Putamen (tissue), 1 donor: ENCODE measurements at regions not wholly inside any gene's neighbourhood (a gene's known extent, or its start where the extent isn't known, plus 50 kb on each side); places are given as distances from the start of the nearest gene placed in this dataset.
"Not testable (repeated sequence)": the region's sequence is repeated elsewhere in the genome, so short reads cannot be mapped to it uniquely, and the experiment has no call there.

ENCODE experiments used
- DNase-seq: peaks from one replicate; pipeline ENCODE4 v3.0.0-alpha.2; 2016; ENCODE audit warnings: low spot score

DNA sequence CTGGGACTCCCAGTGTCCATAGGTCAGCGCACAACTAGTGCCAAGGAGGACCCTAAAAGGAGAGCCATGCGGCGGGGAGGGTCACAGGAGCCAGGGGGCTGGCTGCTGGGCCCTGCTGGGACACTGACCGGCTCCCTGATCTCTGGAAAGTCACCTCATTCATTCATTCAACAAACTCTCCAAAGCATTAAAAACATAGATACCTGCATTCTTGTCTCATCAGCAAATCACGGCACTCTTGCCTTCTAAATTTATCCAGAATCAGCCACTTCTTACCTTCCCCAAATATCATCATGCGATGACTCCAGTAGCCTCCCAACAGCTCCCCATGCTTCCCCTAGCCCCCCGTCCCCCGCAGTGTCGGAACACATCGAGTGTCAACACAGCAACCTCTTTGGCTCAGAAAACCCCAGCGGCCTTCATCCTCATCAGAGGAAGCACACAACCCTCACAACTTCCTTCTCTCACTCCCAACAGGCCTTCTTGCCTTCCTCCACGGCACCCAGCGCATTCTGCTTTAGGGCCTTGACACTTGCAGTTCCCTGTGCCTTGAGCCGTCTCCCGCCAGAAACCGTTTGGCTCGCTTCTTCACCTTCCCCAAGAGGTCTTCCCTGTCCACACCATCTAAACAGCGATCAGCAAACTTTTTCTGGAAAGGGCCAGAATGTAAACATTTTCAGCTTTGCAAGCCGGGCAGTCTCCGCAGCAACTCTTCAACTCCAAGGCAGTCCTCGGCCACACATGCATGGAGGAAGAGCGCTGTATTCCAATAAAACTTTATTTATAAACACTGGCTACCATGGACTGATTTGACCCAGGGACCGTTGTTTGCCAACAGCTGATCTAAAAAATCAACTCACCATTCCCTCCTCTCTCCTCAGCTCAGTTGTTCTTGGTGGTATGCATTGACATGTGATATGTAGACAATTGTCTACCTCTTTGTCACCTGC lies 119.5 kb upstream of the TNRC6C start:
- DNase-seq: no peak

DNA sequence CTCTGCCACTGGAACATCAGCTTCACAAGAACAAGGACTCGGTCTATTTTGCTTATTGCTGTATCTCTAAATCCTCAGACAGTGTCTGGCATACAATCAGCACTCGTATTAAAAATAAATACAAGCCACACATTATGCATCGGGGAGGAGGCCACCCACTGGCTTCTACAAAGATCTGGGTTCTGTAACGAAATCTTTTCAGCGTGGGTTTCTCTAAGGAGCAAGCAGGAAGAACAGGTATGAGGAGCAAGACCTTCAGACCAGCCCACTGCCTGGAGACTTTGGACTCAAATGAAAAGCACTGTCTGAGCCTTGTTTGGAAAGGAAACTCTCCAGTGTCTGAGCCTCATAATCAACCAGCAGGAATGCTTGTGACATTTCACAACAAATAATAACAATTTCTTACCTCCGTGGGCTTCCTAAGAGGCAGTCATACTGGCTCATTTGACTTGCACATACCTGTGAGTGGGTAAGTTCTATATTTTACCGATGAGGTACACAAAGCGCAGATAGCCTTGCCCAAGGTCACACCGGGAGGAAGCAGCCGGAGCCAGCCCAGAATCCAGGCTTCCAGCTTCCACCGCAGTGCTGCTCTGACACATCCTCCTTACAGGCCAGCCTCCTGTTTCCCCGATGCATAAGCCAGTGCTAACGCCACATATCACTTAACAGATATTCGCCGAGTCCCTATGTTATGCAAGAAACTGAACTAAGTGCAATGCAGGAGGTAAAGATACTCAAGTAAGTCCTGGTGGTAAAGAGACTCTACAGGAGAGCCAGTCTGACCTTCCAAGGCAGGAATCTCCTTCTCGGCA lies 118.6 kb upstream of the TNRC6C start:
- DNase-seq: no peak

DNA sequence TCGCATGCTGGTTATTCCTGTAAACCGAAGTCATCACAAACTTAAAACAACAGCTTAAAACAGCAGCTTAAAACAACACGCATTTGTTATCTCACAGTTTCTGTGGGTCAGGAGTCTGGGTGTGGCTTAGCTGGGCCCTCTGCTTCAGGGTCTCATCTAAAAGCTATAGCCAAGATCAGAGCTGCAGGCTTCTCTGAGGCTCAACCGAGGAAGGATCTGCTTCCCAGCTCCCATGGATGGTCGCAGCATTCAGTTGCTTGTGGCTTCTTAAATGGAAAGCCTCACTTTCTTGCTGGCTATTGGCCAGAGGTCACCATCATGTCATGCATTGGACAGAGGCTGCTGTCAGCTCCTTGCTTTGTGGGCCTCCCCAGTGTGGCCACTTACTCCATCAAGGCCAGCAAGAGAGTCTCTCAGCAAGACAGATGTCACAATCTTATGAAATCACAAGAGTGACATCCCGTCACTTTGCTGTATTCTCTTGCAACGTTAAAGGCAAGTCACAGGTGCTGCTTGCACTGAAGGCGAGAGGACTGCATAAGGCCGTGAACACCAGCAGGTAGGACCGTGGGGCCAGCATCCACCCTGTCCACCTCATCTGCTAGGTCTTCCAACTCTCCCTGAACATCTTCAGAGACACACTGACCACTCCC lies 117.9 kb upstream of the TNRC6C start:
- DNase-seq: no peak

DNA sequence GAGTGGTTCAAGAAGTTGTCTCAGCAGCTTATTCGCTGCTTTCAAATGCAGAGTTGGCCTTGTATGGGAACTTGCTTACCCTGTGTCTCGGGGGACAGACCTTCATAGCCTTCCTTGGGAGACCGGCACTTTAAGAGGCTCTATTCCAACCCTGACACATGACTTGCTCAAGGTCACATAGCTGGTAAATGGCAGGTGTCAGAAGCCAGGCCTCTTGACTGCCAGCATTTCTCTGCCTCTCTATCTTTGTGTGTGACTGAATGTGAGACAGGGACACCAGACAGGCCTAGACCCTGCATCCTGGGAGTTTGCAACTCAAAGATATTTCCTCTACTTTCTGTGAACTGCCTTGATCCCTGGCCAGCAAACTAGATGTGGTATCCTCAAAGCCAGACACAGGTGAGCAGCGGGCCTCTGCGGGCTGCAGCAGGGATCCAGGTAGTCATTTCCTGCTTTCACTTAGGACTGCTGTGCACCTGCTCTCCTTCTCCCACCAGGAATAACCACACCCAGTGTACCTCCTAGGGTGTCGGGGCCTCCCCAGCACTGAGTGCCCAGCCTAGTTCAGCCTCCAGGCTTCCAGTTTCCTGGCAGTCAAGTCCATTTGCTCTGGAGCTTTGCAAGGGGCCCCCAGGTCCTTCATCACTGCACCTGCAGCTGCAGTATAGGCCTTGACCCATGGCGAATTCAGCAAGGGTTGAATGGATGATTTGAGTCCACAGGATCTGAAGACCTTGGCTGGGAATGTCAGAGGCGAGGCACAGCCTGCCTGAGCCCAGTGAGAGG lies 116.6 kb upstream of the TNRC6C start:
- DNase-seq: no peak

DNA sequence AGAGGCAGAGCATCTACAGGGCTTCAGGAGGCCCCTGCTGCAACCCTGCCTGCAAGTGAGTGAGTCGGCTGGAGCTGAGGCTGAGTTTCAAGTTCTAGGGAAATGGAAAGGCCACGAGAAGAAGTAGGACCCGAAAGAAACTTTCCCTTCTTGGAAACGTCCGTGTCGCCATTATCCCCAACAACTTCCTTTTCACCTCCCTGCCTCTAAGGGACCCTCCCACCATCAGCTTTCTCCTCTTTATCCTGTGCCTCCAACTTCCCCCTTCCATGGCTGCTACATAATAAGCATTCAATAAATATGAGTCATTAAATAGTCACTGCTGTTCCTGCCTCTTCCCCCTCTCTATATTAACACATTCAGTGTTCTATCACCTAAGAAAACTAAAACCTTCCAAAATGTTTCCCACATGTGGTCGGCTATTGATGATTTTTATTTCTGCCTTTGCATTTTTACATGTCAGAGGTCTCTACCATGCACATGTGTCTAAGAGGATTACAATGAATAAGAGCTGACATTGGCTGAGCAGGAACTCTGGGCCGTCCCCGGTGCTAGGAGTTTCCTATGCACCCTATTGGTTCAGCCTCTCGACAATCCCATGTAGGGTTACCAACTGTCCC lies 115.9 kb upstream of the TNRC6C start:
- DNase-seq: no peak

DNA sequence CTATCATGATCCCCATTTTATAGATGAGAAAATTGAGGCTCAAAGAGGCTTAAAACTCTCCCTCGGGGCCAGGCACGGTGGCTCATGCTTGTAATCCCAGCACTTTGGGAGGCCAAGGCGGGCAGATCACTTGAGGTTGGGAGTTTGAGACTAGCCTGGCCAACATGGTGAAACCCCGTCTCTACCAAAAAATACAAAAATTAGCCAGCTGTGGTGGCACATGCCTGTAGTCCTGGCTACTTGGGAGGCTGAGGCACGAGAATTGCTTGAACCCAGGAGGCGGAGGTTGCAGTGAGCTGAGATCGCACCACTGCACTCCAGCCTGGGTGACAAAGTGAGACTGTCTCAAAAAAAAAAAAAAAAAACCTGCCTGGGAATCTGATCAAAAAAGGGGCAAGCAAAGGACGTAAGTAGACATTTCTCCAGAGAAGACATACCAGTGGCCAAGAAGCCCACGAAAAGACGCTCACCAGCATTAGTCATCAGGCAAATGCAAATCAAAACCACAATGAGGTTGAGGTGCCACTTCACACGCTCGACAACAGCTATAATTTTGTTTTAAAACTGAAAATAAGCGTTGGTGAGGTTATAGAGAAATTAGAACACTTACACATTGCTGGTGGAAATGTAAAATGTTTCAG lies 115.1 kb upstream of the TNRC6C start:
- DNase-seq: not testable (repeated sequence)

DNA sequence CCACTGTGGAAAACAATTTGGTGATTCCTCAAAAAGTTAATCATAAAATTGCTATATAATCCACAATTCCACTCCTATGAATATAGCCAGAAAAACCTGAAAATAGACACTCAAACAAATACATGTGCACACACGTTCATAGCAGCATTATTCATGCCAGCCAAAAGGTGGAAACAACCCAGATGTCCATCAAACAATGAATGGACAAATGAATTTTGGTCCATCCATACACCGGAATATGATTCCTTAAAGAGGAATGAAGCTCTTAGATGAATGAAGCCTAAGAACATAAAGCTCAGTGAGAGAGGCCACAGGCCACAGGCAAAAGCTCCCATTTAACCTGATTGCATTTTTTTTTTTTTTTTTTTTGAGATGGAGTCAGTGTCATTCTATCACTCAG lies 114.6 kb upstream of the TNRC6C start:
- DNase-seq: no peak

DNA sequence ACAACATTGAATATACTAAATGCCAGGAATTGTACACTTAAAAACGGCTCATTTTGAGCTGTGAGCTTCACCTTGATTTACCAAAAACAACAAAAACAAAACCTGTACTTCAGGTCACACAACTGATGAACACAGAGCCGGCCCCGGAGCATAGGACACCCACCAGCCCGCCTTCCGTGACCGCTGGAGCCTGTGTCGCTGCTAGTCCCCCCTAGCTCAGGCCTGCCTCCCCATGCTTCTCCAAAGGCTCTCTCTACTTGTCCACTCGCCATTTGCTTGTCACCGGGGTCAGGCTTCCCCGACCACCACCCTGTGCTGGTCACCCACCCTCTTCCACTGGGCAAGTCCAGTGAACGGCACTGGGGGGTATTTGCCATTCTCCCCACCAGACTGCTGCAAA lies 113.8 kb upstream of the TNRC6C start:
- DNase-seq: no peak

DNA sequence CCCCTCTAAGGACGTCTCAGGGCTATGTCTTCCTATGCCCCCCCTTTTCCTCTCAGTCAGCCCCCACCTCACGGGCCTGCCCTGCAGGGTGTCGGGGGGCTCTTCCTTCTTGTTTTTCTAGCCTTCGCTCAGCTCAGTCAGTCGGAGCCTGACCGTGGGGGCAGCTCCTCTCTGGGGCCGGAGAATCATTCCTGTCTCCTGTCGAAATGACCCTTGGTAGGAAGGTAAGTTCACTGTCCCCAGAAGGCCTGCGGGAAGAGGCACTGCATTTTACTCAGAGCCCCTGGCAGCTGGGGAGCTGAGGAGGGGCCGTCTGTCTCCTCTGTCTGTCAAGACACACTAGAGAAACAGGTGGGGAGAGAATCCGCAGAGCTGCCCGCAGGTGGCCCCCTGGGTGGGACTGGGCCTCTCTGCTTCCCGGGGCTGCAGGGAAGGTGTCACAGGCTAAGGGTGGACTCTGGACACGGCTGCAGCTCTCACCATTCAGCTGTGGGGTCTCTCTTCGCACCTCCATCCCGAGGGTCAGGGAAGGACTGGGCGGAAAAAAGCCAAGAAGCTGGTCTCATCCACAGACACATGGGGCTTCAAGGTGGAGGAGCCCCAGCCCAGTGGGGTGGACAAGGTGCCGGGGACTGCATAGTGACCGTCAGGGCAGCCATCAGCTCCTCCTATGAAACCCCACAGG lies 112.8 kb upstream of the TNRC6C start:
- no peak for DNase-seq

DNA sequence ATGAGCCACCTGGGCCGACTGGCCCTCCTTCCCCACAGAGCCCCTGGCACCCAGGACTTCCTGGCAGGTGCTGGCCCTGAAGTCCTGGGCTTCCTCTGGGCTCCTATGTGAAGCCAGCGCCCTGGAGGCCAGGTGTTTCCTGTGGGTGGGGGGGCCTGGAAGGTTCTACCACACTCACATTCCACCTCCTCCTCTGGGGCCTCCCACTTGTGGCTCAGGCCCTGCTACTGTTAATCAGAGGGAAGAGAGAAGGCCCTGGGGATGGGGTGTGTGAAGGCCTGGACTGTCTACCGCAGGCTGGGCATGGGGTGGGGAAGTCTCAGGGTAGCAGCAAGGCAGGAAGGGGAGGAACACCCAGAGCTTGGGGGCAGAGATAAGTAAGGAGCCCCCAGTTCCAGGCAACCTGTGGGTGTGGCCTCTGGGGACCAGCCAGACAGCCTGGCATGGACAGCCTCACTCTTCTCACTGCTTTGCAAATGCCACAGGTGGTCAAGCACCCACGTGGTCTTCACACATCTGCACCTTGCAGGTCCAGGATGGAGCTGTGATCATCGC lies 111.9 kb upstream of the TNRC6C start:
- DNase-seq: no peak

DNA sequence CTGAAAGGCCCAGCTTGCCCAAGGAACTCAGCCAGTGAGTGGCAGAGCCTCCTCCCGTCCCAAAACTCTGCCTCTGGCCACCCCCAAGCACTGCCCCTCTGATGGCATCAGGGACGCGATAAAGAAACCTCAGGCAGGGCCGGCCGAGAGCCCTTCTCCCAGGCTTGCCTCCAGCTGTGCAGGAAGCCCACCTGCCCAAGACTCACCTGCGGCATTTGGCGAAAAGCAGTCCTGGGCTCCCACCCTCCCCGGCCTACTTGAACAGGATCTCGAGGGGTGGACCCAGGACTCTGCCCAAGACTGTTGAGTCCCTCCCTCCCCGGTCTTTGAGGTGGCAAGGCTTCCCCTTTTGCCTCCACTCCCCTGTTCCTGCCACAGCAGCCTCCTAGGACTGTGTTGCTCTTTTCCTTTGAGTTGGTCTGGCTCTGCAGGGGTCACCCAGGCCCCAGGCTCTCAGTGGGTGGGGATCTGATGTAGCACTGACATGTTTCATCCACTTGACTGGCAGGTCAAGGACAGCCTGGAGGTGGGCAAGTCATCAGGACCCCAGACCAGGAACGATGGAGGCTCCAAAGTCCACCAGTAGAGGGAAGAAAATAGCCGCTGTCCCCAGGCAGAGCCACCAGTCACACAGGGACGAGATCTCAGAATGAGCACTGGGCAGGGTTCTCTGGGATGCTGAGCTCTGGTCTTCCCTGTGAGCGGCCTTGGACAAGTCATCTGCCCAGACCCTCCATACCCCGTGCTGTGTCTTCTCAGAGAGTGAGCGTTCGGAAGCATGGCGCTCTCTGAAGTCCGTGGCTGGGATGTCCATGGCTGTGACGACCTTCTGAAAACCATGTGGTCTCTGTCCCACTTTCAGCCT lies 111.0 kb upstream of the TNRC6C start:
- DNase-seq: no peak

DNA sequence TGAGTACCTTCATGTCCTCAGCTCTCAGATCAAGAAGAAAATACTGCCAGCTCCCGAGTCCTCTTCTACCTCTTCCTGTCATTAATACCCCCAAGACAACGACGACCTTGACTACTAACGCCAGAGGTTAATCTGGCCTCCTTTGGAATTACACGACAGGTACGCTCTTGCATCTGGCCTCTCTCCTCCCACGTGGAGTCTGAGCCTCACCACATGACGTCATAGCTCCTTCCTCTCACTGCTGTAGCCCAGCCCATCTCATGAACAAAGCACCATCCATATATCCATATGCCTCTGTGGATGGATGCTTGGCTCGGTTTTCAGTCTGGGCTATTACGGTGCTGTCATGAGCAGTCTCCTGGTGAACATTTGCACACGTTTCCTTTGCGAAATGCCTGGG lies 110.2 kb upstream of the TNRC6C start:
- DNase-seq: no peak

DNA sequence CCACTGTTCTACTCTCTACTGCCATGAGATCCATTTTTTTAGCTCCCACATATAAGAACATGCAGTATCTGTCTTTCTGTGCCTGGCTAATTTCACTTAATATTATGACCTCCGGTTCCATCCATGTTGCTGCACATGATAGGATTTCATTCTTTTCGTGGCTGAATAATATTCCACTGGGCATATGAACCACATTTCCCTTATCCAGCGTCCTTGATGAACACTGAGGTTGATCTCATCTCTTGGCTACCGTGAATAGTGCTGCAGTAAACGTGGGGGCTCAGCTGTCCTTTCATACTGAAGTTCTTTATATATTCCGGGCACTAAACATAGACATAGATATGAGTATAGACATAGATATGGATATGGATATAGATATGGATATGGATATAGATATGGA lies 109.3 kb upstream of the TNRC6C start:
- DNase-seq: no peak

DNA sequence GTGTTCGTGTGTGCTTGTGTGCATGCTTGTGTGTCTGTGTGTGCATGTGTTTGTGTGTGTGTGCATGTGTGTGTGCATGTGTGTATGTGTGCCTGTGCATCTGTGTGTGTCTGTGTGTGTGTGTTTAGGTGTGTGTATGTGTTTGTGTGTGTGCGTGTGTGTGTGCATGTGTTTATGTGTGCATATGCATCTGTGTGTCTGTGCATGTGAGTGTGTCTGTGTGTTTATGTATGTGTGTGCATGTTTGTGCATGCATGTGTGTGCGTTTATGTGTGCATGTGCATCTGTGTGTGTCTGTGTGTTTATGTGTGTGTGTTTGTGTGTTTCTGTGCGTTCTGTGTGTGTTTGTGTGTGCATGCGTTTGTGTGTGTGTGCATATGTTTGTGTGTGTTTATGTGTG lies 106.6 kb upstream of the TNRC6C start:
- DNase-seq: no peak

DNA sequence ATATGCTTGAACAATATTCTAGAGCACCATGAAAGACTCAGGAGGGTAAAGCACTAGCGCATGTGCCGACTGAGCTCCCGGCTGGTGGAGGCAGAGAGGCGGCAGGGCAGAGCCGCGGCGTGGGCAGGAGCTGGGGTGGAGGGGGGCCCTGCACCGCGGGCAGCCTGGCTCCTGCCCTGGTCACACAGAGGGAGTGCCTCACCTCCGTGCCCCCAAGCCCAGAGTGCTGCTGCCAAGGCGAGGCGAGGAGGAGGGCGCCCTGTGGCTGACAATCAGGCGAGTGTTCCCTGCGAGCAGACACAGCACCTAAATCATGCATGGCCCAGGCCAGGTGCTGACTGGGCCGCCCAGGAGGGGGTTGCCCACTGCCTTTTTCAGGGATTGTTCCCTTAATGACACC lies 105.8 kb upstream of the TNRC6C start:
- DNase-seq: no peak

DNA sequence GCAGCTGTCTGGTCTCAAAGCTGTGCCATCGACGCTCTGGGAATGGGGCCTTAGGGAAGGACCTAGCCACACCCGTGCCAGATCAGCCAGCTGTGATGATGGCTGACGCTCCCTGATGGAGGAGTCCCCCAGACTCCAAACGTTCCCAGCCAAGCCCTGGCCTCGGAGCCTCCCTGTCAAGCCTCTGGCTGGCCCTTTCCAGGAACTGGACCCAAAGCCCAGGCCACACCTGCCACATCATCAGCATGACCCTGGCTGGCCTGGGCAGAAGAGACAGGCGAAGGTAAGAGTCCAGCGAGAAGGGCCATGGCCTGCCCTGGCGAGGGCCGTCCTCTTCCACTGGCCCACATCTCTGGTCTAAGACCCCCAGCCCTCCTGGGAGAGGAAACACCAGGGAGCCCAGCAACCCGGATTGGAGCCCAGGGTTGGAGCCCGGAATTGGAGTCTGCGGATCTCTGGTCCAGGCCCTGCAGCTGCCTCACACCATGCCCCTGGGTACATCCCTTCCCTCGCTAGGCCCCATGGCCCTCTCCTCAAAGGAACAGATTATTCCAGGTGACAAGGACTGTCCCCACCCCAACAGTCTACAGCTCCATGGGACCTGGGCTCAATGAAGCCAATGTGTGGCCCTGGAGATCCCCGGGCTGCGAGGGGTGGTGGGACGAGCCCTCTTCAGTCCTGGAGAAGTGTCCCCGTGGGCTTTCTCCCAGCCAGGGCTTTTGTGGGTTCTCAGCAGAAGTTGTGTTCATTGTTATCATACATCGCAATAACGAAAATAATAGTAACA lies 105.1 kb upstream of the TNRC6C start:
- DNase-seq: no peak

DNA sequence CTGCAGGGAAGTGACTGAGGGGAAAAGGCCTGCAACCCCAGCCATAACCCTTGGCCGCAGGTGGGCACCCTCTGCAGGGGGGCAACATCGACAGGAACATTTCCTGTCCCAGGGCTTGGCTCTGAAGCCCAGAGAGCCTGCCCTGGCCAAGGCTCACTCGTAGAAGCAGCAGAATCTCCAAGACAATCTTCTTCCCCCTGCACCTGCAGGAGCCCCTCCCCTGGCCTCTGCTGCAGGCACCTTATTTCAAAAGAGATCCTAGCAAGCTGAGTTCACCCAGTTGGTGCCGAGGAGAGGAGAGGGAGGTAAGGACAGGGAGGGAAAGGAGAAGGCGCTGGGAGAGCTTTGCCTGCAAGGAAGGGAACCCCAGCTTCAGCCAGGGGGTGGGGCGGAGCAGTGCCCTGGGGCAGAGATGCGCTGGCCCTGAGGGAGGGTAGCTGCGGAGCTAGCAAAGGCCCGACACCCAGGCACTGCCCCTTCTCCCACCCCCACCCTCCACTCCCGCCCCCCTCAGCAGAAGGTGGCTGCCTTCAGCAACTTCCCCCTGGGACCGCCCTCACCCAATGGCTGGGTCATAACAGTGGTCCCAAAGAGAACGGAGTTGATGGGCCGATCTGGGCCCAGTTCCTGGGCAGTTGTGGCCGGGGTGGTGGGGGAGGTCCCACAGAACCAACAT lies 104.3 kb upstream of the TNRC6C start:
- no peak for DNase-seq
